ENCODE measurements at regions not wholly inside any gene's neighbourhood (a gene's known extent, or its start where the extent isn't known, plus 50 kb on each side); places are given as distances from the start of the nearest gene placed in this dataset.
"Not testable (repeated sequence)": the region's sequence is repeated elsewhere in the genome, so short reads cannot be mapped to it uniquely, and the experiment has no call there.

DNA sequence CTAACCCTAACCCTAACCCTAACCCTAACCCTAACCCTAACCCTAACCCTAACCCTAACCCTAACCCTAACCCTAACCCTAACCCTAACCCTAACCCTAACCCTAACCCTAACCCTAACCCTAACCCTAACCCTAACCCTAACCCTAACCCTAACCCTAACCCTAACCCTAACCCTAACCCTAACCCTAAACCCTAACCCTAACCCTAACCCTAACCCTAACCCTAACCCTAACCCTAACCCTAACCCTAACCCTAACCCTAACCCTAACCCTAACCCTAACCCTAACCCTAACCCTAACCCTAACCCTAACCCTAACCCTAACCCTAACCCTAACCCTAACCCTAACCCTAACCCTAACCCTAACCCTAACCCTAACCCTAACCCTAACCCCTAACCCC lies 80.6 kb upstream of the PLEKHG4B start:
- DNase-seq = not testable (repeated sequence)

DNA sequence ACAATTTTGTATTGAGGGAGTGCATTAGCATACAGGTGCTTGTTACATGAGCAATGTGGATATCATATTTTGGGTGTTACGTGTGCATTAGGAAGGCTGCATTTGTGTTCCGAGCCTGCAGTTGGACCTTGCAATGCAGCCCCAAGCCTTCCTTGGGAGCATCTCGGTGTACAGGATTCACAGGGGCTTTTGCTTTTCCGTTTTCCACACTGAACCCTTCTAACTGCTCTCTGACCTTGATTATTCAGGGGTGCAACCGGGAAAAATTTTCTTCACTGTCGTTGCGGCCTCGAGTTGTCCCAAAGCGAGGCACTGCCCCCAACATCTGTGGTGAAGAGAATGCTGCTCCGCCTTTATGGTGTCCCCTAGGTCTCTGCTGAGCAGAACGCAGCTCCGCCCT lies 80.1 kb upstream of the PLEKHG4B start:
- intact Hi-C loops (cut with DNase I) = no loop called here
- no peak for ATAC-seq (ENCODE audit: poor library complexity)
- DNase-seq = no peak

More for the DNA sequence above, 80.6 kb upstream of the PLEKHG4B start:
- intact Hi-C loops (cut with DNase I); ATAC-seq (ENCODE audit: poor library complexity): not testable (repeated sequence)

- intact Hi-C loops (cut with DNase I) = no loop called here
- no peak for ATAC-seq (ENCODE audit: poor library complexity)
Measured at GRCh38 chr5:13234-13633, 78.7 kb upstream of the PLEKHG4B start.

DNA sequence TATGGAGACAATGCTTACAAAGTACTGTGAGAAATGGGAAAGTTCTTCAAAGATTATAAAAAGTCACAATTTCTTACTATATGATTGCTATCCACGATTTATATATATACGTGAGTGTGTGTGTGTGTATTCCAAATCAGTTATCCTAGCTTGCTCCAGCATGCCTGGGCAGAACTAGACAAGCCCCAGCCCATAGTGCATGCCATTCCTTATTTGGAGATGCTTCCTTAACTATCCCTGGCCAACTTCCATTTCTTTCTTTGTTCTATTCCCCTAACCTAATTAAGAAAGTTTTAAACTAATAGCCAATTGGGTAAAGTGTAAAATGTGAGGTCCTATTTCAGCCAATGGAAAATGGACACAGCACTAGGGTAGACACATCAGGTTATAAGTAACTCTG lies 77.3 kb upstream of the PLEKHG4B start:
- ATAC-seq (ENCODE audit: poor library complexity); intact Hi-C loops (cut with DNase I); DNase-seq: not testable (repeated sequence)

More at GRCh38 chr5:13234-13633, 78.7 kb upstream of the PLEKHG4B start:
- DNase-seq = no peak

DNA sequence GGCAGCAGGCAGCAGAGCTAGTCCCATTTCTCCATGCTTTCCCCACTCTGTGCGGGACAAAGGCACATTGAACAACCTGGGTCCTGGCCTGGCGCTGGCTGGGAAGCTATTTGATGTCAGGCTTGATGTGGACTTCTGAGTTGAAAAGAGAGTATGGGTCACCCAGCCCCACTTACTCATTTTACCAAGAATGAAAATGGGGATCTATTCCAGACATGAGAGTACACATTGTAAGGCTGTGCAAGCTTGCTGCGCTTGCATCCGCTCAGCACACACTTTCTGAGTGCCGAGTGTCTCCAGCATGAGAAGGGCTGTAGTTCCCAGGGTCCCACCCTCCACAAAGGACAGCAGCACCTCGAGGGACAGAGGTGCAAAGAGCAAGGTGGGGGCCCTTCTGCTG lies 71.7 kb upstream of the PLEKHG4B start:
- intact Hi-C loops (cut with DNase I); ATAC-seq (ENCODE audit: poor library complexity); DNase-seq: not testable (repeated sequence)

GRCh38 chr5:21654-22233 lies 70.2 kb upstream of the PLEKHG4B start:
- intact Hi-C loops (cut with DNase I) = no loop called here
- ATAC-seq (ENCODE audit: poor library complexity) (no peak), DNase-seq (no peak)

DNA sequence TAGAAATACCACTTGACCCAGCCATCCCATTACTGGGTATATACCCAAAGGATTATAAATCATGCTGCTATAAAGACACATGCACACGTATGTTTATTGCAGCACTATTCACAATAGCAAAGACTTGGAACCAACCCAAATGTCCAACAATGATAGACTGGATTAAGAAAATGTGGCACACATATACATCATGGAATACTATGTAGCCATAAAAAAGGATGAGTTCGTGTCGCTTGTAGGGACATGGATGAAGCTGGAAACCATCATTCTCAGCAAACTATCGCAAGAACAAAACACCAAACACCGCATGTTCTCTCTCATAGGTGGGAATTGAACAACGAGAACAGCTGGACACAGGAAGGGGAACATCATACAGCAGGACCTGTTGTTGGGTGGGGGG lies 68.1 kb upstream of the PLEKHG4B start:
- intact Hi-C loops (cut with DNase I); ATAC-seq (ENCODE audit: poor library complexity); DNase-seq: not testable (repeated sequence)

- ATAC-seq (ENCODE audit: poor library complexity); intact Hi-C loops (cut with DNase I); DNase-seq: not testable (repeated sequence)
Measured at GRCh38 chr5:25067-25466, 66.9 kb upstream of the PLEKHG4B start.

DNA sequence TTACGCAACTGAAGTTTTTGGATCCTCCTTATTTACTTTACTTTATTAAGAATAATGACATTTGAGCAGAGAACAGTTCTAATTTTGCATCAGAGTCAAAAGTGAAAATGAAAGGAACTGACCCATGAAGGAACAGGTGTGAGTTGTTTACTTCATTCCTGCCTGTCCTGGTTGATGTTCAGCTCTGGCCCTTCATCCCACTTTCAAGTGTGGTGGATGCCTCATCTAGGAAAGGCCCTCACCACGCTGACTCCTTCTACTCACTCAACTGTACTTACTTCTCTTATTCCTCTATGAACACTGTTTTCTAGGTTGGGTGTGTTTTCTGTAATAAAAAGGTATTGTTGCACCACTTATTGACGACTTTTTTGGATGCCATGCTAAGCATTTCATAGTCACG lies 61.8 kb upstream of the PLEKHG4B start:
- DNase-seq = no peak
- ATAC-seq (ENCODE audit: poor library complexity) = no peak
- intact Hi-C loops (cut with DNase I) = no loop called here

DNA sequence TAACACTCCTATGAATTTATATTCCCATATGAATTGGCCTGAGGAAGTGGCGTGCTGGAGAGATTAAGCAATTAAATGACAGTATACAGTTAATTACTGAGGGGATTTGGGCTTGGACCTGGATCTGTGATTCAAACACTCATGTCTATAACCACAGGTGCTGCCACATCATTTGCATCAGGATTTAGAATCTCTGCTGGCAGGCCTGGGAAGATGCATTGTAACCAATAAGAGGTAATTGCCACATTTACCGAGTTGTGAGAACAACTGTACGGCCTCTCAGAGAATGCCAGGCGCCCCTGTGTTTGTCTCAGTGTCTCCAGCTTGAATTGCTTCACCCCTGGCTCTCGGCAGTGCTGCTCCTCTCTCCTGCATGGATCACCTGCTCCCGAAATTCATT lies 61.4 kb upstream of the PLEKHG4B start:
- intact Hi-C loops (cut with DNase I); DNase-seq; ATAC-seq (ENCODE audit: poor library complexity): not testable (repeated sequence)

DNA sequence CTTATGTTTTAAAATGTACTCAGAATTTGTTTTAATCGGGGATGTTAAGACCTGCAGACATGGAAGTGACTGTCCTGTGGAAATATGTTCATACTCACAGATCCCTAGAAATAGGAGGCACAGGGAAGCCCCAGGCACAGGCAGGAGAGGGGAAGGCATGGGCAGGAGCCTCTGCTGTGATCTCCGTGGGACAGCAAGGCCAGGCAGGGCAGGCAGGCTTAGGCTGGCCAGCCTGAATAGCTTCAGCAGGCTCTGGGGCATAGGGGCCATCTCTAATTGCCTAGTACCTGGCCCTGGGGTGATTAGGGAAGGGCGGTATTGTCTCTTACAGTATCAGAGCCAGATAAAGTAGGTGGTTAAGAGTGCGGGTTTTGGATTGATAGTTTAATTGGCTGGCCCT lies 59.8 kb upstream of the PLEKHG4B start:
- DNase-seq (no peak), ATAC-seq (ENCODE audit: poor library complexity) (no peak)
- intact Hi-C loops (cut with DNase I) = no loop called here

DNA sequence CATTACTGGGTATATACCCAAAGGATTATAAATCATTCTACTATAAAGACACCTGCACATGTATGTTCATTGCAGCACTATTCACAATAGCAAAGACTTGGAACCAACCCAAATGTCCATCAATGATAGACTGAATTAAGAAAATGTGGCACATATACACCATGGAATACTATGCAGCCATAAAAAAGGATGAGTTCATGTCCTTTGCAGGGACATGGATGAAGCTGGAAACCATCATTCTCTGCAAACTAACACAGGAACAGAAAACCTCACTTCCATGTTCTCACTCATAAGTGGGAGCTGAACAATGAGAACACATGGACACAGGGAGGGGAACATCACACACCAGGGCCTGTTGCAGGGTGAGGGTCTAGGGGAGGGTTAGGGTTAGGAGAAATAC lies 56.4 kb upstream of the PLEKHG4B start:
- DNase-seq; ATAC-seq (ENCODE audit: poor library complexity); intact Hi-C loops (cut with DNase I): not testable (repeated sequence)

DNA sequence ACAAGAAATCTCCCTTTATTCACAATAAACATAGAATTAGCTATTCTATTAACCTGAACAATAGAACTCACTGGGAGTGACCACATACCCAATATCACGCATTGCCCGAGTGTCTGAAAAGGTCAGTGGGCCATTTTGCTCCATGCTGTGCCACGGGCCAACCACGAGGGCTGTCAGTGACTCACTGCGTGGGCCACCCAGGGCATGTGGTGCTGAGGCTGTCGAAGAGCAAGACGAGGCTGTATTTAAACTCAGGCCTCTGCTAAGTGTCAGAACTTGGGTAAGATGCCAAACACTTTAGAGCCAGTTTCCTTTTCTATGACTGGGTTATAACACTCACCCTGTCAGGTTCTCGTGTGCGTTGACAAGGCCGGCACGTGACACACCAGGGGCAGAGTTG lies 54.8 kb upstream of the PLEKHG4B start:
- DNase-seq; intact Hi-C loops (cut with DNase I): not testable (repeated sequence)
- peak; percentile 72 for ATAC-seq (ENCODE audit: poor library complexity)

GRCh38 chr5:39979-40583 lies 51.9 kb upstream of the PLEKHG4B start:
- ATAC-seq (ENCODE audit: poor library complexity) = no peak
- intact Hi-C loops (cut with DNase I) = no loop called here
- DNase-seq = no peak

Measured in Right ventricle myocardium superior (tissue), 1 donor.